GM10266 (cell line): ENCODE measurements at regions not wholly inside any gene's neighbourhood (a gene's known extent, or its start where the extent isn't known, plus 50 kb on each side); places are given as distances from the start of the nearest gene placed in this dataset.

Experiments
- DNase-seq: peaks from one replicate; pipeline ENCODE4 v3.0.0; 2012; ENCODE audit errors: extremely low spot score
- CTCF ChIP-seq: IDR thresholded peaks from 2 replicates; pipeline ENCODE4 v1.5.1; 2012; ENCODE audit warnings: mild to moderate bottlenecking, low read depth; ENCODE audit not compliant: control insufficient read depth, insufficient read depth; ENCODE audit errors: missing control alignments

GRCh38 chr9:93818237-93818636 is 136.9 kb downstream of the BARX1 start:
- DNase-seq = no peak
- TF ChIP-seq CTCF = no peak

GRCh38 chr9:93815677-93816076 is 139.5 kb downstream of the BARX1 start:
- no peak for DNase-seq
- TF ChIP-seq CTCF = no peak

GRCh38 chr9:93815135-93815534 is 140.0 kb downstream of the BARX1 start:
- no peak for DNase-seq
- TF ChIP-seq CTCF = no peak

- no peak for TF ChIP-seq CTCF
- DNase-seq = no peak
These were observed 140.8 kb downstream of the BARX1 start for GRCh38 chr9:93814077-93814956.

GRCh38 chr9:93813221-93814076 is 141.7 kb downstream of the BARX1 start:
- peak; percentile 8 for DNase-seq
- TF ChIP-seq CTCF = no peak

GRCh38 chr9:93812410-93812668 is 142.8 kb downstream of the BARX1 start:
- no peak for DNase-seq

More at GRCh38 chr9:93812410-93812668, 142.8 kb downstream of the BARX1 start:
- TF ChIP-seq CTCF = no peak
